Esophagus squamous epithelium (tissue), 4 donors: ENCODE measurements at regions not wholly inside any gene's neighbourhood (a gene's known extent, or its start where the extent isn't known, plus 50 kb on each side); places are given as distances from the start of the nearest gene placed in this dataset.

Experiments used
- POLR2A ChIP-seq, 4 donors: fragments of 450-650 bp; IDR thresholded peaks; one replicate each; pipeline ENCODE4 v1.6.1; 2017; ENCODE audit warnings: antibody characterized with exemption in 4 of 4, mild to moderate bottlenecking in 4 of 4, moderate library complexity in 3 of 4
- TF ChIP-seq, protein P1 (sequence below), 6 experiments: fragments of 450-650 bp in 4 of 6; fragments of 200-600 bp in 2 of 6; sonication (generic) in 2 of 6; IDR thresholded peaks; one replicate each; pipeline ENCODE4 v1.5.1; 2016 to 2019; ENCODE audit warnings: antibody characterized with exemption in 6 of 6, mild to moderate bottlenecking in 4 of 6, moderate library complexity in 4 of 6

DNA sequence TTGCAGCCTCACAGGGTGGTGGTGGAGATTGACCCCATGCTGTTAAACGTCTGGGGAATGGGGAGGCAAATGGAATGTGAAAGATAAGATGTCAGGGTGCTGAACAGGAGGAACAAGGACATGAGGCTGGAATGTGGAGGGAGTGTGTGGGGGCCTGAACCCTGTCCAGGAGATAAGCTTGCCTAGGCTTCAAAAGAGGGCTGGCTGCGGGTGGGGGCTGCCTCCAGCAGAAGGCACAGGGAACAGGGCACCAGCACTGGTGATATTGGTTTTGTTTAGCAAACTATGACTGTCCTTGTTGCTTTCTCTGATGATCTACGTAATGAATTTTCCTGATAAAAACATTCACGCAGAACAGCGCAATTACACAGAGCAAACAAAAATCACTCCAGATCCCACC is 52.4 kb upstream of the LRP8 start:
- TF ChIP-seq, protein P1, sequence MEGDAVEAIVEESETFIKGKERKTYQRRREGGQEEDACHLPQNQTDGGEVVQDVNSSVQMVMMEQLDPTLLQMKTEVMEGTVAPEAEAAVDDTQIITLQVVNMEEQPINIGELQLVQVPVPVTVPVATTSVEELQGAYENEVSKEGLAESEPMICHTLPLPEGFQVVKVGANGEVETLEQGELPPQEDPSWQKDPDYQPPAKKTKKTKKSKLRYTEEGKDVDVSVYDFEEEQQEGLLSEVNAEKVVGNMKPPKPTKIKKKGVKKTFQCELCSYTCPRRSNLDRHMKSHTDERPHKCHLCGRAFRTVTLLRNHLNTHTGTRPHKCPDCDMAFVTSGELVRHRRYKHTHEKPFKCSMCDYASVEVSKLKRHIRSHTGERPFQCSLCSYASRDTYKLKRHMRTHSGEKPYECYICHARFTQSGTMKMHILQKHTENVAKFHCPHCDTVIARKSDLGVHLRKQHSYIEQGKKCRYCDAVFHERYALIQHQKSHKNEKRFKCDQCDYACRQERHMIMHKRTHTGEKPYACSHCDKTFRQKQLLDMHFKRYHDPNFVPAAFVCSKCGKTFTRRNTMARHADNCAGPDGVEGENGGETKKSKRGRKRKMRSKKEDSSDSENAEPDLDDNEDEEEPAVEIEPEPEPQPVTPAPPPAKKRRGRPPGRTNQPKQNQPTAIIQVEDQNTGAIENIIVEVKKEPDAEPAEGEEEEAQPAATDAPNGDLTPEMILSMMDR (IDR thresholded peaks at IDR 0.05): no peak
- no peak for TF ChIP-seq POLR2A (IDR thresholded peaks at IDR 0.05)
